Activated naive CD8-positive, alpha-beta T cell (primary cell): ENCODE measurements at regions not wholly inside any gene's neighbourhood (a gene's known extent, or its start where the extent isn't known, plus 50 kb on each side); places are given as distances from the start of the nearest gene placed in this dataset.
"Not testable (repeated sequence)": the region's sequence is repeated elsewhere in the genome, so short reads cannot be mapped to it uniquely, and the experiment has no call there.

Source experiments
- H3K27ac Mint-ChIP-seq: one replicate; pipeline ENCODE4 v1.8.0; 2021; ENCODE audit warnings: mixed read lengths
- H3K27me3 Mint-ChIP-seq: one replicate; pipeline ENCODE4 v1.8.0; 2021; ENCODE audit warnings: mixed read lengths
- H3K36me3 Mint-ChIP-seq: one replicate; pipeline ENCODE4 v1.8.0; 2021; ENCODE audit warnings: mixed read lengths
- H3K4me1 Mint-ChIP-seq: one replicate; pipeline ENCODE4 v1.8.0; 2021; ENCODE audit warnings: low read depth, mixed read lengths
- H3K4me3 Mint-ChIP-seq: one replicate; pipeline ENCODE4 v1.8.0; 2021; ENCODE audit warnings: mild to moderate bottlenecking, mixed read lengths
- H3K9me3 Mint-ChIP-seq: one replicate; pipeline ENCODE4 v1.8.0; 2021; ENCODE audit warnings: low read depth, mixed read lengths

GRCh38 chr16:72455743-72456659, 284.0 kb upstream of the PMFBP1 start:
- H3K4me3 Mint-ChIP-seq = no peak overlapping the region
- peaks cover 25% of the 10 kb centered on the region for H3K36me3 Mint-ChIP-seq
- peaks cover 1% of the 10 kb centered on the region for H3K27me3 Mint-ChIP-seq
- H3K4me1 Mint-ChIP-seq = no peaks in the 10 kb centered on the region
- H3K9me3 Mint-ChIP-seq = peaks cover 36% of the 10 kb centered on the region
- H3K27ac Mint-ChIP-seq = no peak overlapping the region

GRCh38 chr16:72453856-72454255, 281.9 kb upstream of the PMFBP1 start:
- H3K4me1 Mint-ChIP-seq, H3K27ac Mint-ChIP-seq, H3K27me3 Mint-ChIP-seq, H3K4me3 Mint-ChIP-seq: not testable (repeated sequence)
- Mint-ChIP-seq H3K9me3 (peaks cover 57% of the 10 kb centered on the region), H3K36me3 (peaks cover 17% of the 10 kb centered on the region)

DNA sequence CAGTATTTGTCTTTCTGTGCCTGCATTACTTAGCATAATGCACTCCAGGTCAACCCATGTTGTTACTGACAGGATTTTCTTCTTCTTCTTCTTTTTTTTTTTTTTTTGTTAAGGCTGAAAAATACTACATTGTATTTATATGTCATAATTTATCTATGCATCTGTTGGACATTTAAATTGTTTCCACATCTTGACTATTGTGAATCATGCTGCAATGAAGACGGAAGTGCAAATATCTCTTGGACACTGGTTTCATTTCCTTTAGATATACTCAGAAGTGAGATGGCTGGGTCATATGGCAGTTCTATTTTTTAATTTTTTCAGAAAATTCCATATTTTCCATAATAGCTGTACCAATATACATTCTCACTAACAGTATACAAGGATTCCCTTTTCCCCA, 272.7 kb upstream of the PMFBP1 start:
- H3K27me3 Mint-ChIP-seq = no peaks in the 10 kb centered on the region
- no peak overlapping the region for H3K27ac Mint-ChIP-seq
- H3K4me1 Mint-ChIP-seq = no peaks in the 10 kb centered on the region
- H3K9me3 Mint-ChIP-seq = peaks cover 35% of the 10 kb centered on the region
- H3K36me3 Mint-ChIP-seq = no peaks in the 10 kb centered on the region
- H3K4me3 Mint-ChIP-seq = no peak overlapping the region

- no peaks in the 10 kb centered on the region for H3K4me1 Mint-ChIP-seq
- no peak overlapping the region for H3K27ac Mint-ChIP-seq
- H3K27me3 Mint-ChIP-seq = no peaks in the 10 kb centered on the region
- H3K9me3 Mint-ChIP-seq = peaks cover 26% of the 10 kb centered on the region
- H3K4me3 Mint-ChIP-seq = no peak overlapping the region
- H3K36me3 Mint-ChIP-seq = no peaks in the 10 kb centered on the region
These were observed 271.9 kb upstream of the PMFBP1 start for GRCh38 chr16:72443809-72444208.

DNA sequence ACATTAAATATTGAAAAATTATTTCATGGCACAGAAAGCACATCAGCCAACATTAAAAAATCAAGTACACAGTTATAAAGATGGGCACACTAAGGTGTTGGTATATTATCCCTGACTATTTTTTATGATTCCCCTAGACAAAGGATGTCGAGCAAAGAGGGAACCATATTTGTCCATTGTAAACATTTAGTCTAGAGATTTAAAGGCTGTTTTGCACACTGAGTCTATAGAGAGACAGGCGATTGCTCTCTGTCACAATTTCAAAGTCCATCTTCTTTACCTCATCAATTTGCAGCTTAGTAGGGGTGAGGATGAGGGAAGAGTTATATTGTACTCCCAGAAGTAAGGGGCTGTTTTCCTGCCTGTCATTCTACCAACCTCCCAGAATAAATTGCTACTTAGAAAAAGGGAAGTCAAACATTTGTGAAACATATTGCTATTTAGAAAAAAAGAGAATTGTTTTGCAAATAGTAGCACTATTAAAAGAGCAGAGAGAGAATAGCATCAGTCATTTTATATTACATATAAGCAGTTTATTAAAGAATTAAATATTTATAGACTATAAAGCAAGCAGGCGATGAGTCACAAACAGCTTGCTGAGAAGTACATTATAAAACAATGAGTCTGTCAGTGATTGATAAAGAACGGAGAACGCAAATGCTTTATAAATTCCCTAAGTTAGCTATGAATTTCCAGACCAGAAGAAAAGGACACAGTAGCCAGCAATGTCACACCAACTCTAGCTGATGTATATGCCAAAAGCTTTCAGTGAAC, 270.6 kb upstream of the PMFBP1 start:
- H3K4me1 Mint-ChIP-seq = no peaks in the 10 kb centered on the region
- no peak overlapping the region for H3K27ac Mint-ChIP-seq
- no peak overlapping the region for H3K4me3 Mint-ChIP-seq
- H3K36me3 Mint-ChIP-seq = no peaks in the 10 kb centered on the region
- H3K27me3 Mint-ChIP-seq = no peaks in the 10 kb centered on the region
- peaks cover 14% of the 10 kb centered on the region for H3K9me3 Mint-ChIP-seq

DNA sequence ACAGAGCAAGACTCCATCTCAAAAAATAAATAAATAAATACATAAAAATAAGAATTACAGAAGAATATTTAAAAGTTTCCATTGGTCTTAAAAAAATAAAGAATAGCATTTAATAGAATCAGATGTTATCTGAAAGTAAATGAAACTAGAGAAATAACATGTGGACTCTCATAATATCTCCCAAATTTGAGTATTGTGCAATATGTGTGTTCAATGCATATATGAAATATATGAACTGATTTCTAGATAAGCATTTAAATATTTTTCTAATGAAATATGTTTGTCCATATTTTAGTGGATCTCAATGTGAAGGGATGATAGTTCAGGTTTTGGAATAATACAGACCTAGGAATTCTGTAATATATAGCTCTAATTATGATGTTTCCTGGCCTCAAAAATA, 265.9 kb upstream of the PMFBP1 start:
- no peak overlapping the region for H3K27ac Mint-ChIP-seq
- H3K9me3 Mint-ChIP-seq = peaks cover 22% of the 10 kb centered on the region
- H3K36me3 Mint-ChIP-seq = peaks cover 5% of the 10 kb centered on the region
- no peak overlapping the region for H3K4me3 Mint-ChIP-seq
- H3K4me1 Mint-ChIP-seq = no peaks in the 10 kb centered on the region
- no peaks in the 10 kb centered on the region for H3K27me3 Mint-ChIP-seq

DNA sequence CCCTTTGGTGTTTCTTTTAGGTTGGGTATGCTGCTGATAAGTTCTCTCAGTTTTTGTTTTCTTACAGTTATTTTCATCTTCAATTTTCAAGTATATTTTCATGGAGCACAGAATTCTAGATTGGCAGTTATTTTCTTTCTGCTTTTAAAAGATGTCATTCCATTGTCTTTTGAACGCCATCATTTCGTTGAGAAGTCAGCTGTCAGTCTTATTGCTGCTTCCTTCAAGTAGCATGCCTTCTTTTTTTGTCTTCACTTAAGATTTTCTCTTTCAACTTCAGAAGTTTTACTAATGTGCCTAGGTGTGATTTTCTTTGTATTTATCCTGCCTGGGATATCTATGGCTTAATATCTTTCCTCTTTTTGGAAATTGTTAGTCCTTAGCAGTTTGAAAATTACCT, 262.2 kb upstream of the PMFBP1 start:
- Mint-ChIP-seq H3K9me3 (peaks cover 22% of the 10 kb centered on the region), H3K27ac (no peak overlapping the region), H3K27me3 (no peaks in the 10 kb centered on the region), H3K36me3 (peaks cover 5% of the 10 kb centered on the region), H3K4me3 (no peak overlapping the region), H3K4me1 (no peaks in the 10 kb centered on the region)

DNA sequence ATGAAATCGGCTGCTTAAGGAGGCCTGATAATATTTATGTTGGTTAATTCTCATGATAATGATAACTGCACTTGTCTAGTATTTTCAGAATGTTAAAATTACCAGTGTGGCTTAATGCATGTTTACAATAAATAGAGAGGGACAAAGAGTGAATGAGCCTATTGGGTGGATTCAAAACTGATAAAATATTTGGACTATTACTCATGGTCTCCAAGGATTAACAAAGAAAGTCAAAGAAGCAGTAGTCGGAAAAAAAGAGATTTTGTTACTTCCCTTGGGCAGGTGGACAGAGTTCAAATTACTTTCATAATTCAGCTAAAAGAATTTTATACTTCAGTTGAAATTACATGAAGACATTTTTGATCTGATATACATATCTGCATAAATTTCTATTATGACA, 258.2 kb upstream of the PMFBP1 start:
- Mint-ChIP-seq H3K4me3 (no peak overlapping the region), H3K27me3 (no peaks in the 10 kb centered on the region), H3K36me3 (peaks cover 5% of the 10 kb centered on the region), H3K9me3 (peaks cover 19% of the 10 kb centered on the region), H3K27ac (no peak overlapping the region), H3K4me1 (no peaks in the 10 kb centered on the region)

GRCh38 chr16:72429671-72430081, 257.7 kb upstream of the PMFBP1 start:
- Mint-ChIP-seq H3K4me1 (no peaks in the 10 kb centered on the region), H3K27ac (no peak overlapping the region)

DNA sequence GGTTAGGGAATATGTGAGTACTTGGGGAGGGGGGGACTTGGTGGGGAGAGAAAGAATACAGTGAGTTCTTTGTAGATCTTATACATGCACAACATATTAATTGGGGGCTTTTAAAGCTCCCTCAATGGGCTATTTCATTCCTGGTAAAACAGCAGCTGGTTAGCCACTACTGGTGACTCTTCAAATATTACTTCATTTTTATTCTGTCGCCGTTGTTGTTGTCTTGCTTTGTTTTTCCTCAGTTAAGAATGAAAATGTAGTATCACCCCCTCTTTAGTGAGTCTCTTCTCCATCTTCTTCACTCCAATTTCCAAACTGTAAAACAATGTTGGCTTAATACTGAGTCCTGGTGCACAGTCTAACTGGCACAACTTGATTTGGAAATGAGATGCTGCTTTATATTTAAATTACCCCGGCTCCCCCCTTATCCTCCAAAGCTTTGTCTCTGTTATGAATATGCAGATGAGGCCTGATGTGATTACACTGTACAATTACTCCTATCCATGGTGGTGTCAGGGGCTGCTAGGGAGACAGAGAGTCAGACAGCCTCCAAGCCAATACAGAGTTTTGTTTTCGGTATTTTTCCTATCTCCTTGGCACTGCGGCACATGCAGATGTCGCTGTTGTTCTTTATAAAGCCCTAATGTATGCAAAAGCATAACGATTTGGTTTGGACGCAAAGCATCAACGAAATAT, 256.9 kb upstream of the PMFBP1 start:
- H3K9me3 Mint-ChIP-seq = peaks cover 8% of the 10 kb centered on the region
- no peak overlapping the region for H3K27ac Mint-ChIP-seq
- no peaks in the 10 kb centered on the region for H3K4me1 Mint-ChIP-seq
- peaks cover 10% of the 10 kb centered on the region for H3K36me3 Mint-ChIP-seq
- no peaks in the 10 kb centered on the region for H3K27me3 Mint-ChIP-seq
- no peak overlapping the region for H3K4me3 Mint-ChIP-seq

More at GRCh38 chr16:72429671-72430081, 257.7 kb upstream of the PMFBP1 start:
- Mint-ChIP-seq H3K9me3 (peaks cover 14% of the 10 kb centered on the region), H3K4me3 (no peak overlapping the region), H3K27me3 (no peaks in the 10 kb centered on the region), H3K36me3 (peaks cover 7% of the 10 kb centered on the region)

DNA sequence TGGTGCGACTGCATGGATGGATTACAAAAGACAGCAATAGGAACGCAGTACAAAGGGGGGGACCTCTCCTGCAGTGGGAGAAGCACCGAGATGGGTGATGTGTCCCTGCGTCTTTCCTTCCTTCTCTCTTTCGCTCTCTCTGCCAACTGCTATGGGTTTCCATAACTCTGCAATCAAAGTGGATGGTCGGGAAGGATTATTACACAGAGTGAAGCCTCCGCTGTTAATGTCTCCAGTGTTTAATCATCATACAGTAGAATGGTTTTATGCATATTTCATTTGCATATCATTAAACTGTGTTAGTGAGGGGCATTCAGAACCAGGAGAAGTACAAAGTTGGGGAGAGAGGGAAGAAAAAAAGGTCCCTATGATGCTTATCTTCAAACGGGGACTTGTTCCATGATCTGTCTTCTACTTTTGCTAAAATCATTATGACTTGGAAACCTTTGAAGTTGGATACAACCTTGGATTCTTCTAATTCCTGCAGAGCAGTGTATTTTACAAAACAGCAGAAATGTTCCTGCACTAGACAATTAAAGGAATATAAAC, 255.9 kb upstream of the PMFBP1 start:
- no peaks in the 10 kb centered on the region for H3K4me1 Mint-ChIP-seq
- H3K36me3 Mint-ChIP-seq = peaks cover 15% of the 10 kb centered on the region
- H3K27me3 Mint-ChIP-seq = no peaks in the 10 kb centered on the region
- no peak overlapping the region for H3K27ac Mint-ChIP-seq
- no peak overlapping the region for H3K4me3 Mint-ChIP-seq
- H3K9me3 Mint-ChIP-seq = peaks cover 6% of the 10 kb centered on the region

GRCh38 chr16:72427051-72427782, 255.3 kb upstream of the PMFBP1 start:
- H3K36me3 Mint-ChIP-seq = peaks cover 16% of the 10 kb centered on the region
- no peaks in the 10 kb centered on the region for H3K27me3 Mint-ChIP-seq
- H3K4me1 Mint-ChIP-seq = no peaks in the 10 kb centered on the region
- H3K4me3 Mint-ChIP-seq = no peak overlapping the region
- H3K27ac Mint-ChIP-seq = no peak overlapping the region
- peaks cover 6% of the 10 kb centered on the region for H3K9me3 Mint-ChIP-seq

- Mint-ChIP-seq H3K4me1 (no peaks in the 10 kb centered on the region), H3K36me3 (peaks cover 16% of the 10 kb centered on the region), H3K4me3 (no peak overlapping the region), H3K27ac (no peak overlapping the region), H3K27me3 (no peaks in the 10 kb centered on the region), H3K9me3 (peaks cover 10% of the 10 kb centered on the region)
These were observed 254.4 kb upstream of the PMFBP1 start for GRCh38 chr16:72426386-72426785.
